ENCODE measurements at regions not wholly inside any gene's neighbourhood (a gene's known extent, or its start where the extent isn't known, plus 50 kb on each side); places are given as distances from the start of the nearest gene placed in this dataset.

DNA sequence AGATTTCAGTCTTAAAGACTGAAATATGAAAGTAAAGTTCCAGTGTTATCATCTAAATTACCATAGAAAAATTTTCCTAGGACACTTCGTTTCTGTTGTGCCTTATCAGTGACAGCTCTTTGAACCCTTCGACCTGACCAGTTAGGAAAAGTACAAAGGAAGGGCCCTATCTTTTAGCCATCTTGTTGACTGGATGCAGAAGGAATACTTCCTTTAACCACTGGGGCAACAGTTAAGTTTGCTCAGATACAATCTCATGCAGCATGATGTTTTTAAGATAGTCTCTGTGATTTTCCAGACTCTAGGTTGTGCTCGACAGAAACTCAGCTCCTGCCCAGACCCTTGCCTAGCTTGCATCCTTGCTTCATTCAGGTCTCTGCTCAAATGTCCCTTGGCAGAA is 210.5 kb upstream of the RPS6KA3 start:
- no peaks in the 10 kb centered on the region for H3K36me3 ChIP-seq
- 38 to 48% methylated on average over 3 of the region's 3 CpGs for WGBS, 2 donors
- DNase-seq (no peak), FAIRE-seq (no peak), ATAC-seq (no peak)
- H3K4me1 ChIP-seq = no peaks in the 10 kb centered on the region
- H3K27ac ChIP-seq = no peak overlapping the region
- H3K9me3 ChIP-seq = no peaks in the 10 kb centered on the region
- H3K4me3 ChIP-seq = no peak overlapping the region
- H3K27me3 ChIP-seq = no peaks in the 10 kb centered on the region
- intact Hi-C loops (cut with DNase I) = no loop called here
- TF ChIP-seq, protein P1, sequence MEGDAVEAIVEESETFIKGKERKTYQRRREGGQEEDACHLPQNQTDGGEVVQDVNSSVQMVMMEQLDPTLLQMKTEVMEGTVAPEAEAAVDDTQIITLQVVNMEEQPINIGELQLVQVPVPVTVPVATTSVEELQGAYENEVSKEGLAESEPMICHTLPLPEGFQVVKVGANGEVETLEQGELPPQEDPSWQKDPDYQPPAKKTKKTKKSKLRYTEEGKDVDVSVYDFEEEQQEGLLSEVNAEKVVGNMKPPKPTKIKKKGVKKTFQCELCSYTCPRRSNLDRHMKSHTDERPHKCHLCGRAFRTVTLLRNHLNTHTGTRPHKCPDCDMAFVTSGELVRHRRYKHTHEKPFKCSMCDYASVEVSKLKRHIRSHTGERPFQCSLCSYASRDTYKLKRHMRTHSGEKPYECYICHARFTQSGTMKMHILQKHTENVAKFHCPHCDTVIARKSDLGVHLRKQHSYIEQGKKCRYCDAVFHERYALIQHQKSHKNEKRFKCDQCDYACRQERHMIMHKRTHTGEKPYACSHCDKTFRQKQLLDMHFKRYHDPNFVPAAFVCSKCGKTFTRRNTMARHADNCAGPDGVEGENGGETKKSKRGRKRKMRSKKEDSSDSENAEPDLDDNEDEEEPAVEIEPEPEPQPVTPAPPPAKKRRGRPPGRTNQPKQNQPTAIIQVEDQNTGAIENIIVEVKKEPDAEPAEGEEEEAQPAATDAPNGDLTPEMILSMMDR (IDR thresholded peaks at IDR 0.05) = no peak

GRCh38 chrX:20472620-20473258 is 206.0 kb upstream of the RPS6KA3 start:
- no peaks in the 10 kb centered on the region for H3K36me3 ChIP-seq
- no peaks in the 10 kb centered on the region for H3K27me3 ChIP-seq
- H3K9me3 ChIP-seq = no peaks in the 10 kb centered on the region
- ATAC-seq = no peak
- H3K4me3 ChIP-seq = no peak overlapping the region
- 70 to 81% methylated on average over 4 of the region's 4 CpGs for WGBS, 2 donors
- TF ChIP-seq, protein P1 (IDR thresholded peaks at IDR 0.05) = no peak
- FAIRE-seq = peak; percentile 63
- H3K27ac ChIP-seq = no peak overlapping the region
- no peak for DNase-seq
- no peaks in the 10 kb centered on the region for H3K4me1 ChIP-seq
- intact Hi-C loops (cut with DNase I) = no loop called here

- no peaks in the 10 kb centered on the region for H3K4me1 ChIP-seq
- TF ChIP-seq, protein P1 (IDR thresholded peaks at IDR 0.05) = no peak
- no peaks in the 10 kb centered on the region for H3K36me3 ChIP-seq
- no peak overlapping the region for H3K4me3 ChIP-seq
- 65 to 88% methylated on average over 1 of the region's 1 CpG for WGBS, 2 donors
- H3K27ac ChIP-seq = no peak overlapping the region
- ATAC-seq = no peak
- H3K27me3 ChIP-seq = peaks cover 0 to 3% (median 0%) of the 10 kb centered on the region in 4 donors
- intact Hi-C loops (cut with DNase I) = no loop called here
- peak; percentile 34 for FAIRE-seq
- no peaks in the 10 kb centered on the region for H3K9me3 ChIP-seq
- DNase-seq = no peak
Measured at GRCh38 chrX:20472148-20472547, 205.4 kb upstream of the RPS6KA3 start.

- no peaks in the 10 kb centered on the region for H3K4me1 ChIP-seq
- H3K9me3 ChIP-seq = no peaks in the 10 kb centered on the region
- no peaks in the 10 kb centered on the region for H3K36me3 ChIP-seq
- intact Hi-C loops (cut with DNase I) = no loop called here
- TF ChIP-seq, protein P1 (IDR thresholded peaks at IDR 0.05) = no peak
- H3K27me3 ChIP-seq = peaks cover 0 to 6% (median 0%) of the 10 kb centered on the region in 4 donors
- ATAC-seq (no peak), FAIRE-seq (no peak), DNase-seq (no peak)
- no peak overlapping the region for H3K27ac ChIP-seq
- no peak overlapping the region for H3K4me3 ChIP-seq
Measured at GRCh38 chrX:20471483-20471882, 204.8 kb upstream of the RPS6KA3 start.

DNA sequence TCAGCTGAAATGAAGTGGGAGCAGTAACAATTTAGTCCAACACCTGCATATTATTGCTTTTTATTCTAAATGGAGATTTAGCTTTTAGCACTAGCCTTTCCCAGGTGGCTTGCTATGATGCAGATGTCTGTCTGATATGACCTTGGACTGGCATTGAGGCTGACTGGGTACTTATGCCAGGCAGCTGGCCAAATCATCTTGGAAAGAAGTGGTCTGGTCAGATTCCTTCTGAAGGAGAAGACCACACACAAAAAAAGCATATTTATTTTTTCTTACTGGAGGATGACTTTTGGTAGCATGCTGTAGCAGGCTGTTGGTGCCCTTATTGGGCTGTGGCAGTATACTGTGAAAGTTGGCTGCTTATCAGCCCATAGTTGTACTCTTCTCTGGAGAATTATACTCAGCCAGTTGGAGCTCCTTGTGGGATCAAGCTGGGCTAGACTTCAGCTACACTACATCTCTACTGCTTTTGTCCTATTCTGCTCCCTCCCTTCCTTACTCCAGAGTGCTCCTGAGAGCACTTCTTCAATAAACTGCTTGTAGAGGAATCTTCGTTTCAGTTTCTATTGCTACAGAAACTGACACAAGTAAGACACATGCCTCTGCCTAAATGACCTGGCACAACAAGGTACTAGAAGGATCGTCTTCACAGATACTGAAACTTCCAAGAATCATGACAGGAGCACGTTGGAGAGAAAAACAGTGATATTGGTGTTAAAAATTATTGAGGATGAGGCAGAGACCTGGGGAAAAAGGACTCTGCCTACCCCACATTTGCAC is 196.8 kb upstream of the RPS6KA3 start:
- FAIRE-seq = no peak
- Histone ChIP-seq H3K9me3 (no peaks in the 10 kb centered on the region), H3K4me3 (no peak overlapping the region), H3K4me1 (no peaks in the 10 kb centered on the region), H3K36me3 (no peaks in the 10 kb centered on the region), H3K27ac (no peak overlapping the region), H3K27me3 (peaks cover 0 to 6% (median 1%) of the 10 kb centered on the region in 4 donors)
- no peak for DNase-seq
- intact Hi-C loops (cut with DNase I) = no loop called here
- TF ChIP-seq, protein P1 (IDR thresholded peaks at IDR 0.05) = no peak
- ATAC-seq = no peak
- WGBS, 2 donors = 55 to 75% methylated on average over 3 of the region's 3 CpGs
